Stimulated activated CD4-positive, alpha-beta T cell treated with anti-CD3 and anti-CD28 coated beads, Interleukin-12 subunit alpha, Interleukin-12 subunit beta, amount 100 ng/mL, for 24 hours (primary cell): ENCODE measurements at regions not wholly inside any gene's neighbourhood (a gene's known extent, or its start where the extent isn't known, plus 50 kb on each side); places are given as distances from the start of the nearest gene placed in this dataset.

Experiments used
- DNase-seq, 2 experiments: peaks; one replicate each; pipeline ENCODE4 v3.0.0-alpha.2; 2020; ENCODE audit warnings: low read depth in 2 of 2

- DNase-seq = no peak
These were observed 142.5 kb downstream of the LACC1 start for GRCh38 chr13:44022196-44022595.

- no peak for DNase-seq
These were observed 144.6 kb downstream of the LACC1 start for GRCh38 chr13:44024167-44024845.

- no peak for DNase-seq
These were observed 145.1 kb downstream of the LACC1 start for GRCh38 chr13:44024846-44025195.

- no peak for DNase-seq
These were observed 146.5 kb downstream of the LACC1 start for GRCh38 chr13:44026194-44026593.

- no peak for DNase-seq
These were observed 149.0 kb downstream of the LACC1 start for GRCh38 chr13:44028734-44029133.

DNA sequence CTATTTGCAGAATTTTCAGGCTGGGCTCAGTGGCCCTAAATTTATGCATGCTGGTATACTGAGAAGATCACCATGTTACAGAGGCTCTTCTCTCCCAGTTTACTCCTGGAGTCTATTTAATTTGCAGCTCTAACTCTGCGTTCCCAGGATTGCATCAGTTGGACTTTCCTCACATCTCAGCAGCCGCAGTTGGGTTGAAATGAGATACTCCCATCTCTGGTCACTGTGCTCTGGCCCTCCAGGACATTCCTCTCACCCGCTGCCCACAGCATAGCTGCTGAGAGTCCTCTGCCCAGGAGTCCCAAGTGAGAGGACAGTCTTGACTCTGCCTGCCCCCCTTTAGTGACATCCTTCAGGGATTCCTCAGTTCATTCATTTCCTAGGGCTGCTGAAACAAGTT is 150.9 kb downstream of the LACC1 start:
- DNase-seq = no peak

DNA sequence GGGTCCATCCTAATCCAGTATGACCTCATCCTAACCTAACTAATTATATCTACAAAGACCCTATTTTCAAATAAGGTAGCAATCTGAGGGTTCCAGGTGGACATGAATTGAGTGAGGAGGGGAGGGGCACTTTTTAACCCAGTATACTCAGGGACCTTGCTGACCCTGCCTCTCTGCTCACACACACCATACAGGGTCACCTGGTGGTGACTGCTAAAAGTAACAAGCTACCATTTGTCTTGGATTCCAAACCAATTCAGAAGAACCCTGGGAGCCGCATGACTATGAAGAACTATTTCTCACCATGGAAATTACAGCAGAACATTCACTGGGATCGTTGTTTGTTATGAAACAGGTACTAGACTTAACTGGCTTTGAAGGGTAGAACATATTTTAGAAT is 151.9 kb downstream of the LACC1 start:
- no peak for DNase-seq

DNA sequence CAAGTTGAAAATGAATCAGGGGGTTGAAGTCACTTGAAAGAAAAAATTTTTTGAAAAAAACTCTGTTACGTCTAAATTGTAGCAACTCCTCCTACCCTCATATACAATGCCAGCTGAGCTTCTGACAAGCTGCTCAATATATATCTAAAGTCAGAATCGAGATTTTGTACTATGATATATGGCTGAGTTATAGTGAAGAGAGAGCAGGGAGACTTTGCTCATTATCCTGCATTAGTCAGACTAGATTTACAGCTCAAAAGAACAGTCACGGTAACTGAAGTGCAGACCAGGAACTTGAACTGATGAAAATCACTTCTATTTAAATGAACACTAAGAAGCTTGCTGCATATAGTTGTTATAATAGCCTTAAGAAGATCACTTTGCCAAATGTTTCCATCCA is 153.1 kb downstream of the LACC1 start:
- DNase-seq = no peak

DNA sequence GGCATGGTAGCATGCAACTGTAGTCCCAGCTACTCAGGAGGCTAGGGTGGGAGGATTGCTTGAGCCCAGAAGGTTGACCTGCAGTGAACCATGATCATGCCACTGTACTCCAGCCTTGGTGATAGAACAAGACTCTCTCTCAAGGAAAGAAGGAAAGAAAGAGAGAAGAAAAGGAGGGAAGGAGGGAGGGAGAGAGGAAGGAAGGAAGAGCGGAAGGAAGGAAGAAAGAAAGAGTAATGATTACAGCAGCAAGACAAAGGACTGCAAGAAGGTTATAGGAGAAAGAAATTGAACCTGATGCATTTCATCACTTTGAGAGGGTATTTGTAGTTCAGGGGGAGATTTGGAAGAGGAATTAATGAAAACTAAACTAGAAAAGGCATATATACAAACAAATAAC is 155.7 kb downstream of the LACC1 start:
- no peak for DNase-seq

GRCh38 chr13:44040070-44040817 is 160.5 kb downstream of the LACC1 start:
- DNase-seq = no peak

DNA sequence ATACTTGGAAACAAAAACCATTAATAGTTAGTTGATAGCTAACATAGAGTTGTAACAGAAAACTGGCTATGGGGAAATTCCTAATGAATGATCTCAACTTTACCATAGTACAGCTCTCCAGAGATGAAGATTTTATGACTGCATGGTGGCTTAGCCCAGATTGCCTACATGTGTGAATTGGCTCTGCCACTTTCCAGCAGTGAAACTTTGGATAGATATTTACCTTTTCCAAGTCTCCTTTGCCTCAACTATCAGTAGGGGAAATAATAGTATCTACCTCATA is 161.1 kb downstream of the LACC1 start:
- no peak for DNase-seq

DNA sequence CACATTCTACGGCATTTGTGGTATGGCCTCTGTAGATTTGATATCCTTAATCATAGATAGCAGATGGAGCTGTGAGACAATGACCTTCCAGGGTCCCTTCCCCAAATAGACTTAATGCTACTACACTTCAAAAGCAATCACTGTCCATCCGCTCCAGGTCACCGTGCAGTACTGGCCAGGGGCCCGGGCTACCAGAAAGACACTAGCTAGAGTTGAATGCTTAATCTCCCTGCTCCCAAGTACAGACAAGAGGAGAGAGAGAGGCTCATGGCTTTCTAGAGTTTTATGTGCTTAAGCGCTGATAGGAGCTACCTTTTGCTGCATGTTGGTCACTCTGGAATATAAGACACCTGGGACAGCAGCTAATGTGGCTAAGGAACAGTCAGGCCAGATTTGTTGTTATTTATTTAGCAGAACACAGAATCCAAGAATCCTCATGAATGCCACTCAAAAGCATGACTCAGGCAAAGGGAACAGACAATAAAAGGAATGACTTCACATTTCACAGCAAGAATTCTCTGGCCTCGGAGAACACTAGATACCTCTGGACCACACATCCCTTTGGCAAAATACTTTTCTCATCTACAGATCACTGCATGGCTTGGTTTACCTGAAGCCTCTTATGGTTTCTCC is 165.0 kb downstream of the LACC1 start:
- DNase-seq = no peak

DNA sequence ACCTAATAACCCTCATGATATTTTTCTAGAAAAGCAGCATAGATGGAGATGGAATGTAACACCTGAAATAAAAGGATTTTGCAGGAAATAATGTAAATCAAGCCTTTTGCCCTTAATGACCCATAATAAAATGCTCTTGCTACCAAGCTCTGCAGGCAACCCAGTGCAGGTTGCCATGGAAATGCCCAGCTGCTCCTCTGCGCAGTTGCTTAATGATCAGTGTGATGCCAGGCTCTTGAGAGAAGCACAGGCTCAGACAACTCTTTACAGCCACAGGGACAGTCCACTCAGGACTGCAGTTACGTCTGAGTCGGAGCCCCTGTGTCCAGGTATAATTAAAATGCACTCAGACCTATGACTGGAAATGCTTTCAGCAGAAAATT is 165.5 kb downstream of the LACC1 start:
- no peak for DNase-seq

GRCh38 chr13:44046428-44046827 is 166.7 kb downstream of the LACC1 start:
- DNase-seq = no peak

DNA sequence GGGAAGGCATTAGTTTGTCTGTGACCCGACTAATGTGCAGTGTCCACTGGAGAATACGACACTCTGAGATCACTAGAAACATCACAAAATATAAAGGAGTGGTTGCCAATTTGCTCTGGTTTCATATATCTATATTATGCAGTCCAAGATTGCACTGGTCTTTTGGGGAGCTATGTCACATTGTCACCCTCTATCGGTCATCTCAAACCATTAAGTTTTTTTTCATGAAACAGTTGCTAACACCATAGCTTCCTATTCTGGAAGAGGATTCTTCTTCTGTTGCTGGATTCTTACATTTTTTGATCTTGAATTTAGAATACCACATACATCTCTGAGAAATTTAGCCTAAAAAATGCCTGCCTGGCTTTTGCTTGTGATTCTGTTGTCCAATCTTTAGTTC is 168.6 kb downstream of the LACC1 start:
- no peak for DNase-seq

GRCh38 chr13:44049081-44049945 is 169.6 kb downstream of the LACC1 start:
- no peak for DNase-seq

- DNase-seq = no peak
These were observed 170.9 kb downstream of the LACC1 start for GRCh38 chr13:44050450-44051063.

GRCh38 chr13:44051405-44051804 is 171.7 kb downstream of the LACC1 start:
- no peak for DNase-seq

- DNase-seq = no peak
These were observed 172.4 kb downstream of the LACC1 start for GRCh38 chr13:44051918-44052675.

DNA sequence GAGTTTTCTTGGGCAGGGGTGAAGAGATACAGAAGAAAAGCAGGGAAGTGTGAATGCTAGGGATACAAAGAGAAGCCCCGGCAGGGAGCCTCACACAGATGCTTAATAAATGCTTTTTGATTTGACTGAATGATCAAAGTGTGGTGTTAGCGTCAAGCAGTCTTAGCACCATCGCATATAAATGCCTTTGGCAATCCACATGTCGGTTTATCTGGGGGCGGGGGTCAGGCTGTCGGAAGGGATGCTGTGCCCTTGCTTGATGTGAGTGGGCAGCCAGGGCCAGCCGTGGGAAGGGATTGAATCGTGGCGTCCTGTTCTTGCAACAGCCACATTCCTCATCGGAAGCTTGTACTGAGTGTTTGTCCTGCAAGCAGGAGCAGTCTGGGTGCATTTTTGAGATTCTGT is 173.1 kb downstream of the LACC1 start:
- no peak for DNase-seq

GRCh38 chr13:44053208-44053607 is 173.5 kb downstream of the LACC1 start:
- DNase-seq = no peak
